OCI-LY7 (cell line): ENCODE measurements at regions not wholly inside any gene's neighbourhood (a gene's known extent, or its start where the extent isn't known, plus 50 kb on each side); places are given as distances from the start of the nearest gene placed in this dataset.

Source experiments
- BruUV-seq: library from RNA; stranded (reverse); fragments of 400-500 nt; replicated peaks from 2 replicates; lab custom pipeline; 2021; lab: Mats Ljungman, UMichigan
- CTCF ChIA-PET: fragments of 300-600 bp; sonication (Branson Sonifier 250); formaldehyde crosslinking; loops from one replicate; lab custom pipeline; 2022; ENCODE audit warnings: antibody characterized with exemption; ENCODE audit not compliant: unreplicated experiment; lab: Charles Lee
- POLR2A ChIA-PET: fragments of 300-600 bp; sonication (Branson Sonifier 250); formaldehyde crosslinking; loops from one replicate; lab custom pipeline; 2022; ENCODE audit warnings: antibody characterized with exemption; lab: Charles Lee
- DNase-seq: peaks from one replicate; pipeline ENCODE4 v3.0.0-alpha.2; 2015; ENCODE audit warnings: low spot score
- H2AFZ ChIP-seq: fragments of 200-600 bp; sonication (generic), shearing (Covaris generic); 2 replicates; pipeline ENCODE4 v1.6.1; 2014; ENCODE audit warnings: mild to moderate bottlenecking, antibody characterized with exemption, low read length, moderate library complexity
- H3K27ac ChIP-seq: fragments of 200-600 bp; sonication (generic); 2 replicates; pipeline ENCODE4 v1.5.1; 2014; ENCODE audit warnings: mixed run types, low read depth, mild to moderate bottlenecking, moderate library complexity, low read length, inconsistent platforms; ENCODE audit not compliant: poor library complexity, severe bottlenecking
- H3K36me3 ChIP-seq: fragments of 200-600 bp; sonication (generic); 2 replicates; pipeline ENCODE4 v1.6.1; 2014; ENCODE audit warnings: mild to moderate bottlenecking, antibody characterized with exemption, low read length, moderate library complexity, mixed read lengths; ENCODE audit not compliant: insufficient read depth
- H3K4me1 ChIP-seq: fragments of 200-600 bp; sonication (generic); 2 replicates; pipeline ENCODE4 v1.5.1; 2014; ENCODE audit warnings: mild to moderate bottlenecking, low read length; ENCODE audit not compliant: insufficient read depth, poor library complexity, severe bottlenecking
- H3K4me2 ChIP-seq: fragments of 200-600 bp; sonication (generic); 2 replicates; pipeline ENCODE4 v1.6.1; 2014; ENCODE audit warnings: mild to moderate bottlenecking, low read length
- H3K4me3 ChIP-seq: fragments of 200-600 bp; sonication (generic); 2 replicates; pipeline ENCODE4 v1.5.1; 2014; ENCODE audit warnings: mild to moderate bottlenecking, low read depth, low read length; ENCODE audit not compliant: poor library complexity, severe bottlenecking
- H3K79me2 ChIP-seq: fragments of 200-600 bp; sonication (generic); 2 replicates; pipeline ENCODE4 v1.6.1; 2016; ENCODE audit warnings: low read depth, mild to moderate bottlenecking, low read length, moderate library complexity, mixed read lengths; ENCODE audit not compliant: insufficient read depth
- H3K9me2 ChIP-seq: fragments of 200-600 bp; sonication (generic); 2 replicates; pipeline ENCODE4 v1.6.1; 2016; ENCODE audit warnings: mild to moderate bottlenecking, low read length, mixed read lengths; ENCODE audit not compliant: insufficient read depth
- H3K9me3 ChIP-seq: fragments of 200-600 bp; sonication (generic); 2 replicates; pipeline ENCODE4 v1.6.1; 2014; ENCODE audit warnings: mild to moderate bottlenecking, mixed run types, low read length, mixed read lengths
- H4K20me1 ChIP-seq: fragments of 200-600 bp; sonication (generic); 2 replicates; pipeline ENCODE4 v1.6.1; 2014; ENCODE audit warnings: mild to moderate bottlenecking, antibody characterized with exemption, low read length, moderate library complexity, mixed read lengths; ENCODE audit not compliant: insufficient read depth
- EZH2phosphoT487 ChIP-seq: fragments of 200-600 bp; sonication (generic); IDR thresholded peaks from 2 replicates; pipeline ENCODE4 v1.6.1; 2018; ENCODE audit warnings: low read depth, borderline replicate concordance, mild to moderate bottlenecking, mixed run types, antibody characterized with exemption, low read length, moderate library complexity, mixed read lengths
- intact Hi-C: fragments of 100-400 bp; cut with micrococcal nuclease; formaldehyde crosslinking; loops from one replicate; pipeline ENCODE4 v1.10.0; 2022; ENCODE audit not compliant: unreplicated experiment
- TF ChIP-seq, protein P1 (sequence below): fragments of 200-600 bp; sonication (generic); conservative IDR thresholded peaks from 2 replicates; pipeline ENCODE4 v1.5.1; 2014; ENCODE audit warnings: mild to moderate bottlenecking, antibody characterized with exemption, low read length, moderate library complexity, mixed read lengths

DNA sequence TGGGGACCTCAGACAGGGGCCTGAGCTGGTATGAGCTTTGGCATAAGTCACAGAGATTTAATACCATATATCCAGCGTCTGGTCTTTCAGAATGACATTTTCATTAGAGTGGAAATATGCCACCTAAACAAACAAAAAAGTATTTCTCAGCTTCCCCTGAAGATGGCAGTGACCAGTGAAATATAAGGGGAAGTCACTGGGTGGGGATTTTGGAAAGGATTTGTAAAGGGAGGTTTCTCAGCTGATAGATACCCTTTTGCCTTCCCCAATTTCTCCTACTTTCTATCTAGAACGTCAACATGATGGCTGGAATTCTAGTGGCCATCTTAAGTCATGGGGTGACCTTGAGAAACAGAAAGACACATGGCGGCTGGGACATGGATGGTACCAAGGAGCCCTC, 137.7 kb upstream of the LRFN2 start:
- H3K9me3 ChIP-seq = no peaks in the 10 kb centered on the region
- H3K4me1 ChIP-seq = peaks cover 20% of the 10 kb centered on the region
- no TSS peak for BruUV-seq
- H3K79me2 ChIP-seq = no peaks in the 10 kb centered on the region
- POLR2A ChIA-PET = no interaction called here
- H3K27ac ChIP-seq = no peak overlapping the region
- H2AFZ ChIP-seq = no peak overlapping the region
- no peak overlapping the region for H3K4me2 ChIP-seq
- CTCF ChIA-PET = no interaction called here
- no peak overlapping the region for H3K4me3 ChIP-seq
- TF ChIP-seq, protein P1, sequence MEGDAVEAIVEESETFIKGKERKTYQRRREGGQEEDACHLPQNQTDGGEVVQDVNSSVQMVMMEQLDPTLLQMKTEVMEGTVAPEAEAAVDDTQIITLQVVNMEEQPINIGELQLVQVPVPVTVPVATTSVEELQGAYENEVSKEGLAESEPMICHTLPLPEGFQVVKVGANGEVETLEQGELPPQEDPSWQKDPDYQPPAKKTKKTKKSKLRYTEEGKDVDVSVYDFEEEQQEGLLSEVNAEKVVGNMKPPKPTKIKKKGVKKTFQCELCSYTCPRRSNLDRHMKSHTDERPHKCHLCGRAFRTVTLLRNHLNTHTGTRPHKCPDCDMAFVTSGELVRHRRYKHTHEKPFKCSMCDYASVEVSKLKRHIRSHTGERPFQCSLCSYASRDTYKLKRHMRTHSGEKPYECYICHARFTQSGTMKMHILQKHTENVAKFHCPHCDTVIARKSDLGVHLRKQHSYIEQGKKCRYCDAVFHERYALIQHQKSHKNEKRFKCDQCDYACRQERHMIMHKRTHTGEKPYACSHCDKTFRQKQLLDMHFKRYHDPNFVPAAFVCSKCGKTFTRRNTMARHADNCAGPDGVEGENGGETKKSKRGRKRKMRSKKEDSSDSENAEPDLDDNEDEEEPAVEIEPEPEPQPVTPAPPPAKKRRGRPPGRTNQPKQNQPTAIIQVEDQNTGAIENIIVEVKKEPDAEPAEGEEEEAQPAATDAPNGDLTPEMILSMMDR = no peak
- no peak for TF ChIP-seq EZH2phosphoT487
- no peaks in the 10 kb centered on the region for H3K9me2 ChIP-seq
- DNase-seq = no peak
- H3K36me3 ChIP-seq = no peaks in the 10 kb centered on the region
- intact Hi-C loops = no loop called here
- H4K20me1 ChIP-seq = no peaks in the 10 kb centered on the region

DNA sequence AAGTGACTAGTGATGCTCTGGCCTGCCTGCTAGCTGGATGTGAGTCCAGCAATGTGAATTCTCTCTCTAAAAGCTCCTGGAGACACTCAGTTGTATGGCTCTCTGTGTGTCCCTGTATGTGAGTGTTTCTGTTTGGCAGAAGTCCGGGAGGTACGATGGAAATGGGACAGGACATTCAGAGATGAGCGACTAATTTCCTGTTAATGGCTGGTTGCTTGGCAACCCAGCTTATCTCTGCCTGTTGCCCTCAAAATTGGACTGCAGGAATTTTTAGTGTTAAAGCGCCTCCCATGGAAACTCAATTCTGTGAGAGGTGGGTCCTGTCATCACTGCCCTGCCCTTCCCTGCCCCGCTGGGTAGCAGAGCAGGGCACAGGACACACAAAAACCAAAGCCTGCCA, 136.8 kb upstream of the LRFN2 start:
- TF ChIP-seq, protein P1 = no peak
- no peak for TF ChIP-seq EZH2phosphoT487
- BruUV-seq = no TSS peak
- Histone ChIP-seq H4K20me1 (no peaks in the 10 kb centered on the region), H2AFZ (no peak overlapping the region), H3K4me1 (peaks cover 29% of the 10 kb centered on the region), H3K4me3 (no peak overlapping the region), H3K79me2 (no peaks in the 10 kb centered on the region), H3K9me2 (no peaks in the 10 kb centered on the region), H3K4me2 (no peak overlapping the region), H3K36me3 (no peaks in the 10 kb centered on the region), H3K9me3 (no peaks in the 10 kb centered on the region), H3K27ac (no peak overlapping the region)
- ChIA-PET POLR2A (interaction anchor here (0.8 kb wide), 1 partner anchor 14 kb away, joined by 3 read pairs; no protein-coding TSS in a partner anchor), CTCF (interaction anchor here (0.5 kb wide), 1 partner anchor 120 kb away, joined by 3 read pairs; no protein-coding TSS in a partner anchor)
- DNase-seq = no peak
- intact Hi-C loops = no loop called here

DNA sequence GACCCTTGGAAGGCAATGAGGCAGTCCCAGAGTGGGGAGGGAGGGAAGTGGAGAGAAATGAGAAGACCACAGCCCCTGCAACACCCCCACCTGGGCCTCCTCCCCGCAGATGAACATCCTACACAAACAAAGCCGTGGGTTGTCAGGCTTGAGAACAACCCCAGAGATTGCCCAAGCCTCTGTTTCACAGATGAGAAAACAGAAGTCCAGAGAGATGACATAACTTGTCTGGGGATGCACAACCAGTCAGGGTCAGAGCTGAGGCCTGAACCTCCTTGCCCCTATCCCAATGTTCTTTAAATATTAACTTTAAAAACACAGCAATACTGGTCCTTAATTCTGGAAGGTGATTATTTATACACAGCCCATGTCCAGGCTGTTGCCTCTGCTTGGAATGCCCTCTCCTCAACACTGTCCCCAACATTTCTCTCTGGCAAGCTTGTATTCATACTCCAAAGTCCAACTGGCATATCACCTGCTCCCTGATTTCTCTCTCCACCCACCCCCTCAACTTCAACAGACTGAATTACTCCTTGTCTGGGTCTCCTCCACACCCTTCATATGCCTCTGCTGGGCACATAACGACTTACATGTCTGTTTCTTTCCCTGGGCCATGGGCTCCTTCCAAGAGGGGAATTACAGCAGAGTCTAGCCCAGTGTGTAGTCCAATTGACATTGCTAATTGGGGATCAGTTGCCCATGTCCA, 135.5 kb upstream of the LRFN2 start:
- Histone ChIP-seq H3K4me3 (no peak overlapping the region), H3K79me2 (no peaks in the 10 kb centered on the region), H3K27ac (no peak overlapping the region), H3K4me1 (peaks cover 31% of the 10 kb centered on the region), H4K20me1 (no peaks in the 10 kb centered on the region), H3K9me2 (no peaks in the 10 kb centered on the region), H2AFZ (no peak overlapping the region), H3K9me3 (no peaks in the 10 kb centered on the region), H3K36me3 (no peaks in the 10 kb centered on the region), H3K4me2 (no peak overlapping the region)
- DNase-seq = no peak
- intact Hi-C loops = no loop called here
- no TSS peak for BruUV-seq
- ChIA-PET CTCF (no interaction called here), POLR2A (no interaction called here)
- no peak for TF ChIP-seq EZH2phosphoT487
- TF ChIP-seq, protein P1 = no peak
